H9 (cell line): ENCODE measurements at regions not wholly inside any gene's neighbourhood (a gene's known extent, or its start where the extent isn't known, plus 50 kb on each side); places are given as distances from the start of the nearest gene placed in this dataset.
"Not testable (repeated sequence)": the region's sequence is repeated elsewhere in the genome, so short reads cannot be mapped to it uniquely, and the experiment has no call there.

Experiments used
- DNase-seq: peaks from one replicate; pipeline ENCODE4 v3.0.0-alpha.2; 2017
- H2AFZ ChIP-seq: one replicate; pipeline ENCODE4 v1.6.1; 2013; ENCODE audit warnings: mild to moderate bottlenecking, low read length, control low read depth, moderate library complexity
- H2AK5ac ChIP-seq: 2 replicates; pipeline ENCODE4 v1.6.1; 2013; ENCODE audit warnings: low read length, control low read depth, mixed read lengths; ENCODE audit not compliant: insufficient read length
- H2BK120ac ChIP-seq: one replicate; pipeline ENCODE4 v1.6.1; 2013; ENCODE audit warnings: low read depth, mild to moderate bottlenecking, low read length, control low read depth, inconsistent platforms; ENCODE audit not compliant: poor library complexity, severe bottlenecking
- H2BK12ac ChIP-seq: 2 replicates; pipeline ENCODE4 v1.6.1; 2013; ENCODE audit warnings: low read length, control low read depth, mixed read lengths, low read depth; ENCODE audit not compliant: insufficient read length
- H2BK15ac ChIP-seq: 2 replicates; pipeline ENCODE4 v1.6.1; 2013; ENCODE audit warnings: low read depth, low read length, control low read depth
- H2BK20ac ChIP-seq: one replicate; pipeline ENCODE4 v1.6.1; 2013; ENCODE audit warnings: low read depth, mild to moderate bottlenecking, low read length, control low read depth, inconsistent platforms; ENCODE audit not compliant: poor library complexity, severe bottlenecking
- H2BK5ac ChIP-seq: 2 replicates; pipeline ENCODE4 v1.6.1; 2013; ENCODE audit warnings: low read length, control low read depth, mixed read lengths; ENCODE audit not compliant: insufficient read length
- H3K14ac ChIP-seq: 2 replicates; pipeline ENCODE4 v1.6.1; 2013; ENCODE audit warnings: low read length, control low read depth; ENCODE audit not compliant: insufficient read depth
- H3K18ac ChIP-seq: 2 replicates; pipeline ENCODE4 v1.6.1; 2013; ENCODE audit warnings: low read depth, mild to moderate bottlenecking, mixed read lengths, low read length, control low read depth; ENCODE audit not compliant: insufficient read length
- H3K23ac ChIP-seq: 2 replicates; pipeline ENCODE4 v1.6.1; 2013; ENCODE audit warnings: low read length, control low read depth, mixed read lengths, low read depth; ENCODE audit not compliant: insufficient read length
- H3K23me2 ChIP-seq: 2 replicates; pipeline ENCODE4 v1.6.1; 2013; ENCODE audit warnings: low read depth, mild to moderate bottlenecking, mixed read lengths, low read length, control low read depth; ENCODE audit not compliant: insufficient read length, poor library complexity, severe bottlenecking
- H3K27ac ChIP-seq: 2 replicates; pipeline ENCODE4 v1.5.1; 2013; ENCODE audit warnings: low read length, control low read depth, mixed read lengths, low read depth; ENCODE audit not compliant: insufficient read length
- H3K27me3 ChIP-seq: 2 replicates; pipeline ENCODE4 v1.6.1; 2013; ENCODE audit warnings: low read length, control low read depth, inconsistent platforms; ENCODE audit not compliant: insufficient read depth
- H3K4ac ChIP-seq: 2 replicates; pipeline ENCODE4 v1.6.1; 2013; ENCODE audit warnings: low read depth, mild to moderate bottlenecking, control low read depth, inconsistent platforms, low read length, moderate library complexity
- H3K4me1 ChIP-seq: 2 replicates; pipeline ENCODE4 v1.6.1; 2013; ENCODE audit warnings: low read length, control low read depth, inconsistent platforms; ENCODE audit not compliant: insufficient read depth
- H3K4me2 ChIP-seq: 2 replicates; pipeline ENCODE4 v1.6.1; 2013; ENCODE audit warnings: low read length, control low read depth, mixed read lengths; ENCODE audit not compliant: insufficient read length, insufficient read depth
- H3K56ac ChIP-seq: 2 replicates; pipeline ENCODE4 v1.6.1; 2013; ENCODE audit warnings: low read depth, mild to moderate bottlenecking, mixed read lengths, low read length, control low read depth; ENCODE audit not compliant: insufficient read length
- H3K79me1 ChIP-seq: 2 replicates; pipeline ENCODE4 v1.6.1; 2013; ENCODE audit warnings: low read depth, mild to moderate bottlenecking, moderate library complexity, low read length, control low read depth, inconsistent platforms; ENCODE audit not compliant: insufficient read depth, poor library complexity, severe bottlenecking
- H3K79me2 ChIP-seq: 2 replicates; pipeline ENCODE4 v1.6.1; 2013; ENCODE audit warnings: low read length, control low read depth, inconsistent platforms; ENCODE audit not compliant: insufficient read depth
- H3K9ac ChIP-seq: 2 replicates; pipeline ENCODE4 v1.6.1; 2013; ENCODE audit warnings: low read length, control low read depth, mixed read lengths; ENCODE audit not compliant: insufficient read length; ENCODE audit errors: extremely low read depth
- H3K9me3 ChIP-seq: one replicate; pipeline ENCODE4 v1.6.1; 2013; ENCODE audit warnings: low read depth, low read length, inconsistent platforms; ENCODE audit not compliant: control insufficient read depth
- H3T11ph ChIP-seq: one replicate; pipeline ENCODE4 v1.6.1; 2013; ENCODE audit warnings: mild to moderate bottlenecking, low read length, control low read depth, inconsistent platforms
- H4K20me1 ChIP-seq: one replicate; pipeline ENCODE4 v1.6.1; 2013; ENCODE audit not compliant: control insufficient read depth, insufficient read length, insufficient read depth
- H4K5ac ChIP-seq: 2 replicates; pipeline ENCODE4 v1.6.1; 2013; ENCODE audit warnings: low read depth, mild to moderate bottlenecking, mixed read lengths, low read length, control low read depth; ENCODE audit not compliant: insufficient read length
- H4K8ac ChIP-seq: replicated peaks from 2 replicates; pipeline ENCODE4 v1.6.1; 2013; ENCODE audit warnings: low read length, control low read depth, mixed read lengths, low read depth; ENCODE audit not compliant: insufficient read length
- H4K91ac ChIP-seq: 2 replicates; pipeline ENCODE4 v1.6.1; 2013; ENCODE audit warnings: low read depth, mild to moderate bottlenecking, moderate library complexity, mixed read lengths, low read length, control low read depth; ENCODE audit not compliant: insufficient read length
- H3K27ac Mint-ChIP-seq, 3 experiments: 2 replicates in 2 of 3; 3 replicates in 1 of 3; pipeline ENCODE4 v1.8.0; 2020 to 2021; ENCODE audit warnings: mixed read lengths in 3 of 3, mild to moderate bottlenecking in 1 of 3, moderate library complexity in 1 of 3
- H3K27me3 Mint-ChIP-seq: 2 replicates; pipeline ENCODE4 v1.8.0; 2021; ENCODE audit warnings: low read depth, mild to moderate bottlenecking, moderate library complexity, mixed read lengths
- H3K36me3 Mint-ChIP-seq, 3 experiments: 2 replicates in 2 of 3; 3 replicates in 1 of 3; pipeline ENCODE4 v1.8.0; 2020 to 2021; ENCODE audit warnings: low read depth in 3 of 3, mixed read lengths in 3 of 3; ENCODE audit not compliant: insufficient read depth in 1 of 3
- H3K4me1 Mint-ChIP-seq, 2 experiments: 2 replicates each; pipeline ENCODE4 v1.8.0; 2020; ENCODE audit warnings: mixed read lengths in 2 of 2
- H3K4me3 Mint-ChIP-seq, 2 experiments: 2 replicates in 1 of 2; 3 replicates in 1 of 2; pipeline ENCODE4 v1.8.0; 2020 to 2021; ENCODE audit warnings: mild to moderate bottlenecking in 2 of 2, mixed read lengths in 2 of 2, moderate library complexity in 1 of 2
- H3K9me3 Mint-ChIP-seq, 2 experiments: 2 replicates in 1 of 2; 3 replicates in 1 of 2; pipeline ENCODE4 v1.8.0; 2020; ENCODE audit warnings: mild to moderate bottlenecking in 2 of 2, mixed read lengths in 2 of 2, moderate library complexity in 1 of 2
- CTCF ChIP-seq: fragments of 200-600 bp; sonication (generic); conservative IDR thresholded peaks from 3 replicates; pipeline ENCODE4 v1.8.0; 2021; ENCODE audit warnings: antibody characterized with exemption, mild to moderate bottlenecking
- WGBS: extraction: QIAGEN DNeasy Blood & Tissue Kit; methylation state at CpG from one replicate; pipeline ENCODE4 v1.1.7; 2013; ENCODE audit warnings: missing lambda C conversion rate, low lambda C conversion rate, mixed read lengths; ENCODE audit not compliant: insufficient read length; ENCODE audit errors: extremely low coverage; 5-methylcytosine and 5-hydroxymethylcytosine counted together

GRCh38 chr12:105499205-105499604 is 168.7 kb downstream of the C12orf75 start:
- Histone ChIP-seq H3K4ac (no peak overlapping the region), H3K27ac (no peak overlapping the region), H3K23ac (no peak overlapping the region), H3T11ph (no peak overlapping the region), H4K5ac (no peak overlapping the region), H3K4me1 (no peaks in the 10 kb centered on the region), H3K14ac (no peak overlapping the region), H4K20me1 (no peaks in the 10 kb centered on the region), H2BK20ac (no peak overlapping the region), H3K23me2 (no peaks in the 10 kb centered on the region), H2BK5ac (no peak overlapping the region), H3K18ac (no peak overlapping the region), H2AFZ (no peak overlapping the region), H3K4me2 (no peak overlapping the region), H3K56ac (no peak overlapping the region), H2BK12ac (no peak overlapping the region), H3K79me2 (no peaks in the 10 kb centered on the region), H2BK15ac (no peak overlapping the region), H4K8ac (no peak overlapping the region), H2BK120ac (no peak overlapping the region), H3K9me3 (no peaks in the 10 kb centered on the region), H2AK5ac (no peak overlapping the region), H3K79me1 (no peaks in the 10 kb centered on the region), H3K9ac (no peak overlapping the region), H4K91ac (no peak overlapping the region), H3K27me3 (no peaks in the 10 kb centered on the region)
- H3K9me3 Mint-ChIP-seq, result peaks cover 13 to 24% of the 10 kb centered on the region in 2 experiments
- no peak for DNase-seq
- no peak for TF ChIP-seq CTCF
- H3K36me3 Mint-ChIP-seq, result peaks cover 4 to 8% (median 5%) of the 10 kb centered on the region in 3 experiments; a peak in 5 of 7 replicates
- H3K27ac Mint-ChIP-seq, result no peak overlapping the region
- H3K4me3 Mint-ChIP-seq, result no peak overlapping the region
- no CpG with 5 or more reads among the region's 2 CpGs for WGBS
- no peaks in the 10 kb centered on the region; the same call in 1 of the 2 replicates for H3K27me3 Mint-ChIP-seq
- H3K4me1 Mint-ChIP-seq, result peaks cover 0 to 6% of the 10 kb centered on the region in 2 experiments; a peak in 1 of 4 replicates

GRCh38 chr12:105500676-105501075 is 170.2 kb downstream of the C12orf75 start:
- H3K4me3 Mint-ChIP-seq, H3K23me2 ChIP-seq, H4K91ac ChIP-seq, H3K4me1 ChIP-seq, H4K5ac ChIP-seq, H3K9me3 ChIP-seq, H3K27me3 ChIP-seq, H3K27ac Mint-ChIP-seq, H3K79me2 ChIP-seq, H3K9ac ChIP-seq, H3K56ac ChIP-seq, H3K27me3 Mint-ChIP-seq, DNase-seq, H2BK12ac ChIP-seq, H3K4me1 Mint-ChIP-seq, H3K18ac ChIP-seq, H2AFZ ChIP-seq, H2BK15ac ChIP-seq, H2BK120ac ChIP-seq, H2BK5ac ChIP-seq, H4K20me1 ChIP-seq, H2AK5ac ChIP-seq, H3K4me2 ChIP-seq, H3K36me3 Mint-ChIP-seq, H3K4ac ChIP-seq, H3K14ac ChIP-seq, H3K23ac ChIP-seq, H3T11ph ChIP-seq, H4K8ac ChIP-seq, H3K79me1 ChIP-seq, H2BK20ac ChIP-seq, H3K27ac ChIP-seq: not testable (repeated sequence)
- peaks cover 10 to 22% of the 10 kb centered on the region in 2 experiments for H3K9me3 Mint-ChIP-seq
- no CpG with 5 or more reads among the region's 12 CpGs for whole genome bisulfite sequencing
